Keratinocyte (primary cell): ENCODE measurements at regions not wholly inside any gene's neighbourhood (a gene's known extent, or its start where the extent isn't known, plus 50 kb on each side); places are given as distances from the start of the nearest gene placed in this dataset.

ENCODE experiments used
- DNase-seq: peaks from one replicate; pipeline ENCODE4 v3.0.0-alpha.2; 2011; ENCODE audit warnings: low read depth, missing footprints, low spot score
- FAIRE-seq: peaks from 2 replicates; lab custom pipeline; 2011; peaks lifted over from hg19 to GRCh38; lab: Jason Lieb, UNC
- H2AFZ ChIP-seq: 2 replicates; pipeline ENCODE4 v1.6.0; 2012; ENCODE audit warnings: low read length, control low read depth, inconsistent platforms; ENCODE audit not compliant: control insufficient read depth
- H3K27ac ChIP-seq: 2 replicates; pipeline ENCODE4 v1.5.1; 2011; ENCODE audit warnings: low read length; ENCODE audit not compliant: control insufficient read depth, insufficient read depth
- H3K27me3 ChIP-seq: 3 replicates; pipeline ENCODE4 v1.6.0; 2011; ENCODE audit warnings: low read length; ENCODE audit not compliant: control insufficient read depth, insufficient read depth; ENCODE audit errors: extremely low read depth
- H3K36me3 ChIP-seq, 2 experiments: 2 replicates in 1 of 2; 3 replicates in 1 of 2; pipeline ENCODE4 v1.5.1; 2011; ENCODE audit warnings: low read length in 2 of 2, mild to moderate bottlenecking in 1 of 2; ENCODE audit not compliant: control insufficient read depth in 2 of 2, insufficient read depth in 2 of 2; ENCODE audit errors: extremely low read depth in 1 of 2
- H3K4me1 ChIP-seq: 3 replicates; pipeline ENCODE4 v1.5.1; 2011; ENCODE audit warnings: low read length; ENCODE audit not compliant: control insufficient read depth, insufficient read depth; ENCODE audit errors: extremely low read depth
- H3K4me2 ChIP-seq: 3 replicates; pipeline ENCODE4 v1.6.0; 2011; ENCODE audit warnings: low read depth, low read length; ENCODE audit not compliant: control insufficient read depth, insufficient read depth; ENCODE audit errors: extremely low read depth
- H3K4me3 ChIP-seq, 3 experiments: fragments of 200-600 bp in 1 of 3; sonication (generic) in 1 of 3; 2 replicates in 2 of 3; 3 replicates in 1 of 3; pipeline ENCODE4 v1.5.1; 2011 to 2016; ENCODE audit warnings: low read length in 3 of 3, mild to moderate bottlenecking in 3 of 3, control low read depth in 2 of 3, inconsistent platforms in 1 of 3, low read depth in 1 of 3, mixed read lengths in 1 of 3, mixed run types in 1 of 3, moderate library complexity in 1 of 3; ENCODE audit not compliant: control insufficient read depth in 2 of 3, insufficient read depth in 2 of 3; ENCODE audit errors: extremely low read depth in 1 of 3
- H3K79me2 ChIP-seq: 2 replicates; pipeline ENCODE4 v1.6.0; 2012; ENCODE audit warnings: low read length; ENCODE audit not compliant: control insufficient read depth, insufficient read depth
- H3K9ac ChIP-seq: 3 replicates; pipeline ENCODE4 v1.6.0; 2011; ENCODE audit warnings: low read length; ENCODE audit not compliant: control insufficient read depth, insufficient read depth; ENCODE audit errors: extremely low read depth
- H3K9me1 ChIP-seq: 3 replicates; pipeline ENCODE4 v1.6.0; 2011; ENCODE audit warnings: low read length; ENCODE audit not compliant: control insufficient read depth, insufficient read depth; ENCODE audit errors: extremely low read depth
- H3K9me3 ChIP-seq: 2 replicates; pipeline ENCODE4 v1.5.1; 2012; ENCODE audit warnings: low read depth, low read length; ENCODE audit not compliant: control insufficient read depth
- H4K20me1 ChIP-seq: 3 replicates; pipeline ENCODE4 v1.6.0; 2011; ENCODE audit warnings: low read length; ENCODE audit not compliant: control insufficient read depth, insufficient read depth; ENCODE audit errors: extremely low read depth
- CTCF ChIP-seq, 3 experiments: IDR thresholded peaks in 1 of 3; conservative IDR thresholded peaks in 1 of 3; optimal IDR thresholded peaks in 1 of 3; 2 replicates in 2 of 3; 3 replicates in 1 of 3; pipeline versions ENCODE3 to v1.5.1; 2011; ENCODE audit warnings: low read length in 3 of 3, mild to moderate bottlenecking in 3 of 3, moderate library complexity in 2 of 3, control low read depth in 1 of 3, inconsistent platforms in 1 of 3; ENCODE audit not compliant: insufficient read depth in 2 of 3; ENCODE audit errors: extremely low read depth in 1 of 3
- EZH2 ChIP-seq: IDR thresholded peaks from one replicate; pipeline ENCODE4 v1.6.1; 2012; ENCODE audit warnings: inconsistent platforms, mild to moderate bottlenecking, low read length, moderate library complexity
- dilution Hi-C: fragments of 300-500 bp; cut with MboI; formaldehyde crosslinking; loops from one replicate; pipeline ENCODE4 v1.7.0; 2020; ENCODE audit warnings: low sequenced_read_pairs; ENCODE audit not compliant: extremely low pct_ligation_motif_present

DNA sequence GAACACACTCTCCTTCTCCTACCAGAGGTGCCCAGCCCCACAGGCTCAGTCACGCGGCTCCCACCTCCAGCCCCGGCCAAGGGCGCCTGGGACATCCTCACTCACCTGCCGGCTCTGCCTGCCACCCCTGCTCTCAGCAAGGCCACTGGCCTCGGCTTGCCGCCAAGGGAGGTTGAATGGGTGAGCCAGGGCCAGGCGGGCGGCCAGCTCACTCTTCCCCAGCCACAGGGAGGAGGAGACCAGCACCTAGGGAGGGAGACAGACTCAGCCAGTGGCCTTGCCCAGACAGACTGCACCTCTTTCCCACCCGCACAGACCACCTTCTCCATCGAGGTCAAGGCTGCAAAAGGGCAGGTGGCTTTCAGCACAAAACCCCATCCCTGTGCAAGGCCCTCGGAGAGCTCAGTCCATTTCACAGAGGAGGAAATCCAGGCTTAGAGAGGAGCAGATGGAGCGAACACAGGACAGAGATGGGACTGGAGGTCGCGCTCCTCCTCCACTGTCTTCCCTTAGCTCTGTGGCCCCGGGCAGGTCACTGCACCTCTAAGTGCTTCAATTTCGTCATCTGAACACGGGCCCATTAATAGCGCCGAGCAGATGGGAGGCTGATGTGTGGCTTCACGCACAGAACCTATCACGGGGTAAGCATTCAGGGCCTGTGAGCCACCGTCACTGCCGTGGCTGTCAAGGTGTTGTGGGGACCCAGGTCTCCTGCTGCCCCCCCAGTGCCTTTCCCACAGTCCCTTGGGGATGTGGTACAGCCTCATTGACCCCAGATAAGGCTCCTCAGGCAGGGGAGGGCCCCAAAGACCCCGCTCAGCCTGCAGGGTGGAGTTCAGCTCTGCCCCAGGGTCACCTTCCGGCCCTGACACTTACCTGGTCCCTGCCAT lies 56.1 kb downstream of the RMI2 start:
- no peaks in the 10 kb centered on the region for H3K9me3 ChIP-seq
- no peak overlapping the region for H2AFZ ChIP-seq
- FAIRE-seq, result no peak
- DNase-seq, result no peak
- H3K4me3 ChIP-seq, result no peak overlapping the region
- no peaks in the 10 kb centered on the region for H3K36me3 ChIP-seq
- H4K20me1 ChIP-seq, result no peaks in the 10 kb centered on the region
- H3K9ac ChIP-seq, result no peak overlapping the region
- no peaks in the 10 kb centered on the region for H3K79me2 ChIP-seq
- H3K4me1 ChIP-seq, result no peaks in the 10 kb centered on the region
- no peak for TF ChIP-seq EZH2
- no peak for TF ChIP-seq CTCF (optimal IDR thresholded peaks at IDR 0.05 in 1 of 3, IDR thresholded peaks at IDR 0.05 in 1 of 3, conservative IDR thresholded peaks at IDR 0.05 in 1 of 3; ENCODE audit: extremely low read depth in 1 of 3, insufficient read depth in 2 of 3, low read length in 3 of 3)
- H3K9me1 ChIP-seq, result no peaks in the 10 kb centered on the region
- peaks cover 6% of the 10 kb centered on the region for H3K27me3 ChIP-seq
- dilution Hi-C loops, result no loop called here
- H3K27ac ChIP-seq, result no peak overlapping the region
- no peak overlapping the region for H3K4me2 ChIP-seq

DNA sequence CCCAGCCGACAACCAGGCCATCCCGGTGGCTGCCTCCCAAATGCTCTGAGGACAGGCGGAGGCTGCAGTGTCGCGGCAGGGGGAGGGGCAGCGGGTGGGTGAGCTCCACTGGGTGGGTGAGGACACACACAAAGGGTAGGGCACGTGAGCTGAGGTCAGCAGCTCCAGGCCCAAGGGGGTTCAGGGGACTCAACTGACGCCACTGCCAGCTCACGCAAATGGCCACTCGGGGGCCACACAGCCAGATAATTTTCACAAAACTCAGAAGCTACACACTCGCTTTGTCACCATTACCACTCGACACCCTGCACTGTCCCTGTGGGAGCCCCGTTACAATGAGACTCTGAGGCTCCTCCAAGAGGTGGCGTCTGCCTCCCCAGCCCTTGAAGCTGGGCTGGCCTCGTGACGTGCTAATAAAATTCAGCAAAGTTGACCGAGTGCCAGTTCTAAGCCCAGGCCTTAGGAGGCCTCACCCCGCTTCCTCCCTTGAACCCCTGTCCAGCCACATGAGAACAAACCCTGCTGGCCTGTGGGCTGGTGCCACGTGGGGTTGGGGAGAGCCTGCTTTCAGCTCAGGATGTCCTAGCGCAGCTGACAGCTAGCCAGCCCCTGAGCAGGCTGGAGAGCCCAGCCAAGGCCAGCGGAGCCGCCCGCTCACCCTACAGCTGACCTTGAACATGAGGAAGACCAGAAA lies 56.9 kb downstream of the RMI2 start:
- no peak for DNase-seq

More for the DNA sequence above, 56.9 kb downstream of the RMI2 start:
- FAIRE-seq, result no peak
- dilution Hi-C loops, result no loop called here
- Histone ChIP-seq H3K9me3 (no peaks in the 10 kb centered on the region), H3K36me3 (no peaks in the 10 kb centered on the region), H4K20me1 (no peaks in the 10 kb centered on the region), H3K27me3 (peaks cover 6% of the 10 kb centered on the region), H3K4me2 (no peak overlapping the region), H3K4me1 (no peaks in the 10 kb centered on the region), H3K9ac (no peak overlapping the region), H3K79me2 (no peaks in the 10 kb centered on the region), H3K27ac (no peak overlapping the region), H2AFZ (no peak overlapping the region), H3K4me3 (no peak overlapping the region), H3K9me1 (no peaks in the 10 kb centered on the region)
- TF ChIP-seq EZH2 (no peak), CTCF (optimal IDR thresholded peaks at IDR 0.05 in 1 of 3, IDR thresholded peaks at IDR 0.05 in 1 of 3, conservative IDR thresholded peaks at IDR 0.05 in 1 of 3; ENCODE audit: extremely low read depth in 1 of 3, insufficient read depth in 2 of 3, low read length in 3 of 3) (no peak)
